Left ventricle myocardium inferior (tissue), 1 donor: ENCODE measurements at regions not wholly inside any gene's neighbourhood (a gene's known extent, or its start where the extent isn't known, plus 50 kb on each side); places are given as distances from the start of the nearest gene placed in this dataset.

ENCODE experiments used
- DNase-seq: peaks from one replicate; pipeline ENCODE4 v3.0.0-alpha.2; 2020
- H3K27ac ChIP-seq: fragments of 200-600 bp; replicated peaks from 2 replicates; pipeline ENCODE4 v1.8.0; 2021
- H3K27me3 ChIP-seq: fragments of 200-600 bp; 2 replicates; pipeline ENCODE4 v1.8.0; 2021; ENCODE audit warnings: low read depth
- H3K36me3 ChIP-seq: fragments of 200-600 bp; 2 replicates; pipeline ENCODE4 v1.8.0; 2021
- H3K4me1 ChIP-seq: fragments of 200-600 bp; 2 replicates; pipeline ENCODE4 v1.8.0; 2021
- H3K4me3 ChIP-seq: fragments of 200-600 bp; 2 replicates; pipeline ENCODE4 v1.8.0; 2021; ENCODE audit warnings: mild to moderate bottlenecking, moderate library complexity
- H3K9me3 ChIP-seq: fragments of 200-600 bp; replicated peaks from 2 replicates; pipeline ENCODE4 v1.8.0; 2021
- CTCF ChIP-seq: fragments of 200-600 bp; IDR thresholded peaks from 2 replicates; pipeline ENCODE4 v1.8.0; 2021; ENCODE audit warnings: antibody characterized with exemption, mild to moderate bottlenecking, borderline replicate concordance
- intact Hi-C: fragments of 100-400 bp; cut with micrococcal nuclease; formaldehyde crosslinking; loops from one replicate; pipeline ENCODE4 v1.11.0; 2022
- donor health status: DM: no; HTN: yes; CAD: no; lungs with severe emphysema.

GRCh38 chr18:38930881-38931753 is 1365.5 kb upstream of the CELF4 start:
- H3K4me3 ChIP-seq, result no peak overlapping the region
- no peaks in the 10 kb centered on the region for H3K27me3 ChIP-seq
- no peak for TF ChIP-seq CTCF
- peaks cover 4% of the 10 kb centered on the region for H3K9me3 ChIP-seq
- no peak for DNase-seq
- no peaks in the 10 kb centered on the region for H3K4me1 ChIP-seq
- intact Hi-C loops, result no loop called here
- H3K36me3 ChIP-seq, result no peaks in the 10 kb centered on the region
- no peak overlapping the region for H3K27ac ChIP-seq

- no peak overlapping the region for H3K27ac ChIP-seq
- H3K9me3 ChIP-seq, result peaks cover 5% of the 10 kb centered on the region
- no peak for DNase-seq
- H3K4me3 ChIP-seq, result no peak overlapping the region
- intact Hi-C loops, result no loop called here
- H3K36me3 ChIP-seq, result no peaks in the 10 kb centered on the region
- TF ChIP-seq CTCF, result no peak
- no peaks in the 10 kb centered on the region for H3K4me1 ChIP-seq
- H3K27me3 ChIP-seq, result no peaks in the 10 kb centered on the region
Measured at GRCh38 chr18:38923540-38923939, 1357.9 kb upstream of the CELF4 start.

- DNase-seq, result no peak
- Histone ChIP-seq H3K9me3 (peaks cover 9% of the 10 kb centered on the region), H3K27ac (no peak overlapping the region), H3K27me3 (no peaks in the 10 kb centered on the region), H3K4me1 (no peaks in the 10 kb centered on the region), H3K36me3 (no peaks in the 10 kb centered on the region), H3K4me3 (no peak overlapping the region)
- intact Hi-C loops, result no loop called here
- no peak for TF ChIP-seq CTCF
Measured at GRCh38 chr18:38923126-38923525, 1357.5 kb upstream of the CELF4 start.

GRCh38 chr18:38909972-38910371 is 1344.4 kb upstream of the CELF4 start:
- intact Hi-C loops, result no loop called here
- Histone ChIP-seq H3K27ac (no peak overlapping the region), H3K4me3 (no peak overlapping the region), H3K4me1 (no peaks in the 10 kb centered on the region), H3K9me3 (peaks cover 9% of the 10 kb centered on the region), H3K27me3 (no peaks in the 10 kb centered on the region), H3K36me3 (no peaks in the 10 kb centered on the region)
- DNase-seq, result no peak
- no peak for TF ChIP-seq CTCF

- no peak overlapping the region for H3K27ac ChIP-seq
- H3K9me3 ChIP-seq, result no peaks in the 10 kb centered on the region
- no peaks in the 10 kb centered on the region for H3K4me1 ChIP-seq
- H3K4me3 ChIP-seq, result no peak overlapping the region
- DNase-seq, result no peak
- H3K36me3 ChIP-seq, result no peaks in the 10 kb centered on the region
- no peak for TF ChIP-seq CTCF
- intact Hi-C loops, result no loop called here
- no peaks in the 10 kb centered on the region for H3K27me3 ChIP-seq
Measured at GRCh38 chr18:38902796-38903195, 1337.2 kb upstream of the CELF4 start.
